NCI-H2029 treated with DMSO at 0.1 percent for 48 hours (cell line): ENCODE measurements at regions not wholly inside any gene's neighbourhood (a gene's known extent, or its start where the extent isn't known, plus 50 kb on each side); places are given as distances from the start of the nearest gene placed in this dataset.

Experiments used
- DNase-seq: peaks from one replicate; lab custom pipeline; 2025; lab: John Stamatoyannopoulos, UW

DNA sequence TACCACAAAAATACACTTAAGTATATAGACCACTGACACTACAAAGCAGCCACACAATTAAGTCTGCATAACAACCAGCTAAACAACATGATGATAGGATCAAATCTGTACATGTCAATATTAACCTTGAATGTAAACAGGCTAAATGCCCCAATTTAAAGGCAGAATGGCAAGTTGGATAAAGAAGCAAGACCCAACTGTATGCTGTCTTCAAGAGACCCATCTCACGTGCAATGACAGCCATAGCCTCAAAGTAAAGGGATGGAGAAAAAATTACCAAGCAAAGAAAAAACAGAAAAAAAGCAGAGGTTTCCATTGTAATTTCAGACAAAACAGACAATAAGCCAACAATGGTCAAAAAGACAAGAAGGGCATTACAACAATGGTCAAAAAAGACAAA, 77.3 kb upstream of the APC start:
- no peak for DNase-seq

DNA sequence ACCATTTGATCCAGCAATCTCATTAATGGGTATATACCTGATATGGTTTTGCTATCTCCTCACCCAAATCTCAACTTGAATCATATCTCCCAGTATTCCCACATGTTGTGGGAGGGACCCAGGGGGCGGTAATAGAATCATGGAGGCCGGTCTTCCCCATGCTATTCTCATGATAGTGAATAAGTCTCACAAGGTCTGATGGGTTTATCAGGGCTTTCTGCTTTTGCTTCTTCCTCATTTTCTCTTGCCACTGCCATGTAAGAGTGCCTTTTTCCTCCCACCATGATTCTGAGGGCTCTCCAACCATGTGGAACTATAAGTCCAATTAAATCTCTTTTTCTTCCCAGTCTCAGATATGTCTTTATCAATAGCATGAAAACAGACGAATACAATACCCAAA, 74.5 kb upstream of the APC start:
- no peak for DNase-seq

DNA sequence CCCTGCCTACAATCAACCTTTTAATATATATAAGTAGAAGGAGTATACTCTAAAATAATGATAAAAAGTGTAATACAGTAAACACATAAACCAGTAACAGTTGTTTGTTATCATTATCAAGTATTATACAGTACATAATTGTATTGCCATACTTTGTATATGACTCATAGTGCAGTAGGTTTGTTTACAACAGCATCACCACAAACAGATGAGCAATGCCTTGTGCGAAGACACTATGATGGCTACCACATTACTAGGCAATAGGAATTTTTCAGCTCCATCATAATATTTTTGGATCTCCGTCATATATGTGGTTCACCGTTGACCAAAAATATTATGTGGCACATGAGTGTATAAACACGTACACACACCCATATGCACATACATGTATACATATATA, 69.7 kb upstream of the APC start:
- no peak for DNase-seq

DNA sequence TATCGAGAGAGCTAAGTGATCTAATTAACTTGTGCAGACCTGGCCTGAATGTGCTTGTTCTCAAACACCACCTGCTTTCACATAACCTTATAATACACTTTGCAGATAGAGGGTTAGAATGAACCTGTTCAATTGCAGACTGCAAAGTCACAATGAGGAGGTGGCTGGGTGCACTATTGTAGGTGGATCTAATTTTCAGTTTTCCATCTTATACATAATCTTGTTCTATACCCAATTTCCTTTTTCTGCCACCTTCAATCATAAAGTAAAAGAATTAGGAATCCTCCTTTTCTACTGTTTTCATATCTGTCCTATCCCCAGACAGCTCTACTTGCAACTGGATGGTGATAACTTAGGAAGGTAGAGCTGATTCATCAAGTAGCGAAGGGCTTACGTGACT, 68.8 kb upstream of the APC start:
- DNase-seq, result no peak

GRCh38 chr5:112669328-112669963, 68.2 kb upstream of the APC start:
- DNase-seq, result no peak

DNA sequence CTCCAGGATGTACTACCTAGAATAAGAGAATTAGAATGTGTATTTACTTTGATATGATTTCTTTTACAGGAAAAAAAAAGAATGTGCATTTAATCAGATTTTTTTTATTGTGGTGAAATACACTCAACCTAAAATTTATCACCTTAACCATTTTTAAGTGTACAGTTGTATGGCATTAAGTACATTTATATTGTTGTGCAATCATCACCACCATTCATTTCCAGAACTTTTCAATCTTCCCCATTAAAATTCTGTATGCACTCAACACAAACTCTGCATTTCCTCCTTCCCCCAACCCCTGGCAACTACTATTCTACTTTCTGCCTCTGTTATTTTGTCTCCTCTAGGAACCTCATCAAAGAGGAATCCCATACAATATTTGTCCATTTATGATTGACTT, 66.0 kb upstream of the APC start:
- DNase-seq, result no peak

DNA sequence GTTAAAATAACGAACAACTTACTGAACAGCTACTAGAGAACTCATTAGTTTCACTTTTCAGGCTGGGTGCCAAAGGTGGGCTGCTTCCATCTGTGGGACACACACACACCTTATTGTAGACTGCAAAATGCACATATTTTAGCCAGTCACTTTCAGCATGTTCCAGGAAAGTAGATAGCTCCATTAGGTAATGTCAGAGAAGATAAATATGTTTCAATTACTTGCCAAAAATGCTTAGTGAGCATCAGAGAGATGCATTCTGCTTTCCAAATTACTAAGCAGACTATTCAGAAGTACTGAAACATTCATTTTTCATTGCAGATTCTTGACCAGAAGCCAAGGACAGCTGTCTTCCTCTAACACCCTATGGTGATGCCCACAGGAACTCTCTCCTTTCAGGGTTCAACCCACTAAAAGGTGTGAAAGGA, 56.2 kb upstream of the APC start:
- DNase-seq, result no peak

DNA sequence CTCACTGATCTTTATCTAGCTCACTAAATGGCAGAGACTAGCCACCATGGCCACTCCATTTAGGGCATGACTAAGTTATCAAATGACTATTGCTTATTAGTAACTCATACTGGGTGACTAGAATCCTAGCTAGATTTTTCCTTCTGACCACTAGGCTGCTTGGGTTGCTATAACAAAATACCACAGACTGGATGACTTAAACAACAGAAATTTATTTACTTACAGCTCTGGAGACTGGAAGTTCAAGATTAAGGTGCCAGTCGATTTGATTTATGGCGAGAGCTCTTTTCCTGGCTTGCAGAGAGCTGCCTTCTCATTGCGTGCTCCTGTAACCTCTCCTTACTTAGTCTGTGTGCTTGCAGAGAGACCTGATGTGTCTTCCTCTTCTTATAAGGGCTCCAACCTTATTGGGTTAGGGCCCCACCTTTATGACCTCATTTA, 55.0 kb upstream of the APC start:
- no peak for DNase-seq

DNA sequence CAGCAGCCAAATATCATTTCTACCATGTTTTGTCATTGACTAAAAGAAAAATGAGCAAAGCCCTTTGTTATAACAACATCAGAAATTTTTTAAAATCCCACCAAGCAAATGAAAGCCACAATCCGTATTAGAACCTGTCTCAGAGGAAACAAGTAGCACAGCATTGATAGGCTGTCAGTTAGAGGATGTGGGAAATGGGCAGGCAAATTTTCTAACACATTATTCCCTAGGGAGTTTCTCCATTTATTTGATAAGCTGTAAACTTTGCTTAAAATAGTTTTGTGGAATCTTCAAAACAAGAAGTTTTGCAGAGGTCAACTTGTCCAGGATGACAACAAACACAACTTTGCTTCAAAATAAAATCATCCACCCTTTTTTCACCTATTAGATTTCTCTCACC, 53.6 kb upstream of the APC start:
- no peak for DNase-seq

- no peak for DNase-seq
Measured at GRCh38 chr5:112684737-112685136, 52.9 kb upstream of the APC start.

DNA sequence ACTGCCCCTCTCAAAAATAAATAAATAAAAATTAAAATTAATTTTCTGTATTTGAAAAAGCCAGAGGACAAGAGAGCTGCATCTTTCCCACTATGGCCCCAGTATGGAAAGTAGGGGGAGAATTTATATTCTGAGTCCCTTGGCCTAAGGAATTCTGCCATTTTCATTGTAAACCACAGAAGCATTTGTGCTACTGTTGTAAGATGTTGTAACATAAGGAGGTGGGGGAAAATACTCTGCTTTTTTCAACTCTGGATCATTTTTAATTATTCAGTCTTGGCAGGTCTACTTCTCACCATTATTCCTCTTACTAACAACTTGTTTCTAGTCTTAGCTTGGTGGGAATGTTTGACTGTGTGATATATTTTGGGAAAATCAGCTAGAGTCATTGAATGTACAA, 52.3 kb upstream of the APC start:
- no peak for DNase-seq

- no peak for DNase-seq
Measured at GRCh38 chr5:112685931-112686330, 51.8 kb upstream of the APC start.

GRCh38 chr5:112686675-112687074, 51.0 kb upstream of the APC start:
- DNase-seq, result no peak

DNA sequence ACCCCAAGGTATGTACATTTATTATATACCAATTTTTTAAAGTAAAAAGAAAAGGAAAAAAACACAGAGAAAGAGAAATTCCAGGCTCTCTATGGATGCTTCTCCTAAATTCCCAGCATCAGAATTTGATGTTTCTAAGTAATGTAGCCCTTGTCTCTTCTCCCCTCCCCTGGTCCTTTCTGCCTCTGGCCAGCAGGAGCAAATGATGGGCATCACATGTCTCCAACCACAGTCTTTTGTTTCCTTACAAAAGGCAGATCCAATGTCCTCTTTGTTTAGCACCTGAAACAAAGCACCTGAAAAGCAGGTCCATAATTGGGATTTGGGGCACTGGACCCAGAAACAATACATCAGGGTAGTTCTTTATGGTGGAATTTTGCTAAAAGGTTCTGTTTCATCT, 50.4 kb upstream of the APC start:
- DNase-seq, result no peak
